Thoracic aorta (tissue), 2 donors: ENCODE measurements at regions not wholly inside any gene's neighbourhood (a gene's known extent, or its start where the extent isn't known, plus 50 kb on each side); places are given as distances from the start of the nearest gene placed in this dataset.

ENCODE experiments used
- ATAC-seq: fragments of 150-250 bp; one replicate; pipeline ENCODE4 v1.8.0; 2017; ENCODE audit warnings: low read depth; ENCODE audit not compliant: insufficient number of reproducible peaks, low FRiP score
- DNase-seq: peaks from one replicate; pipeline ENCODE4 v3.0.0-alpha.2; 2020; ENCODE audit warnings: low spot score
- H3K27ac ChIP-seq, 2 donors: fragments of 200-600 bp; sonication (generic); 1 replicate in 1 of 2; 2 replicates in 1 of 2; pipeline ENCODE4 v1.5.1; 2016; ENCODE audit warnings: mild to moderate bottlenecking in 2 of 2, moderate library complexity in 2 of 2
- H3K27me3 ChIP-seq: fragments of 200-600 bp; sonication (generic); replicated peaks from 2 replicates; pipeline ENCODE4 v1.6.0; 2016; ENCODE audit warnings: mild to moderate bottlenecking; ENCODE audit not compliant: insufficient read depth
- H3K36me3 ChIP-seq: fragments of 200-600 bp; sonication (generic); one replicate; pipeline ENCODE4 v1.5.1; 2016
- H3K4me1 ChIP-seq, 2 donors: fragments of 200-600 bp; sonication (generic); 1 replicate in 1 of 2; 2 replicates in 1 of 2; pipeline versions ENCODE4 v1.5.1 to v1.6.0; 2016; ENCODE audit warnings: low read depth in 2 of 2, mild to moderate bottlenecking in 1 of 2; ENCODE audit not compliant: control insufficient read depth in 1 of 2
- H3K4me3 ChIP-seq: fragments of 200-600 bp; sonication (generic); 2 replicates; pipeline ENCODE4 v1.5.1; 2016; ENCODE audit warnings: mild to moderate bottlenecking
- H3K9me3 ChIP-seq: fragments of 200-600 bp; sonication (generic); 2 replicates; pipeline ENCODE4 v1.5.1; 2016
- TF ChIP-seq, protein P1 (sequence below): fragments of 200-600 bp; sonication (generic); IDR thresholded peaks from one replicate; pipeline ENCODE4 v1.5.1; 2019; ENCODE audit warnings: antibody characterized with exemption

GRCh38 chr6:89023591-89024441 lies 56.7 kb upstream of the PNRC1 start:
- H3K27ac ChIP-seq = peak overlapping the region; percentile 74 to 75
- no peaks in the 10 kb centered on the region for H3K9me3 ChIP-seq
- TF ChIP-seq, protein P1, sequence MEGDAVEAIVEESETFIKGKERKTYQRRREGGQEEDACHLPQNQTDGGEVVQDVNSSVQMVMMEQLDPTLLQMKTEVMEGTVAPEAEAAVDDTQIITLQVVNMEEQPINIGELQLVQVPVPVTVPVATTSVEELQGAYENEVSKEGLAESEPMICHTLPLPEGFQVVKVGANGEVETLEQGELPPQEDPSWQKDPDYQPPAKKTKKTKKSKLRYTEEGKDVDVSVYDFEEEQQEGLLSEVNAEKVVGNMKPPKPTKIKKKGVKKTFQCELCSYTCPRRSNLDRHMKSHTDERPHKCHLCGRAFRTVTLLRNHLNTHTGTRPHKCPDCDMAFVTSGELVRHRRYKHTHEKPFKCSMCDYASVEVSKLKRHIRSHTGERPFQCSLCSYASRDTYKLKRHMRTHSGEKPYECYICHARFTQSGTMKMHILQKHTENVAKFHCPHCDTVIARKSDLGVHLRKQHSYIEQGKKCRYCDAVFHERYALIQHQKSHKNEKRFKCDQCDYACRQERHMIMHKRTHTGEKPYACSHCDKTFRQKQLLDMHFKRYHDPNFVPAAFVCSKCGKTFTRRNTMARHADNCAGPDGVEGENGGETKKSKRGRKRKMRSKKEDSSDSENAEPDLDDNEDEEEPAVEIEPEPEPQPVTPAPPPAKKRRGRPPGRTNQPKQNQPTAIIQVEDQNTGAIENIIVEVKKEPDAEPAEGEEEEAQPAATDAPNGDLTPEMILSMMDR = no peak
- ATAC-seq (peak; percentile 45), DNase-seq (no peak)
- no peak overlapping the region for H3K4me3 ChIP-seq
- peaks cover 28 to 43% of the 10 kb centered on the region in 2 donors for H3K4me1 ChIP-seq
- H3K36me3 ChIP-seq = no peaks in the 10 kb centered on the region
- no peaks in the 10 kb centered on the region for H3K27me3 ChIP-seq

GRCh38 chr6:89022798-89023197 lies 57.8 kb upstream of the PNRC1 start:
- H3K4me1 ChIP-seq = peaks cover 28 to 39% of the 10 kb centered on the region in 2 donors
- TF ChIP-seq, protein P1 = no peak
- DNase-seq (no peak), ATAC-seq (peak; percentile 34)
- H3K9me3 ChIP-seq = no peaks in the 10 kb centered on the region
- H3K36me3 ChIP-seq = no peaks in the 10 kb centered on the region
- peak overlapping the region; percentile 74 to 75 for H3K27ac ChIP-seq
- no peaks in the 10 kb centered on the region for H3K27me3 ChIP-seq
- no peak overlapping the region for H3K4me3 ChIP-seq

DNA sequence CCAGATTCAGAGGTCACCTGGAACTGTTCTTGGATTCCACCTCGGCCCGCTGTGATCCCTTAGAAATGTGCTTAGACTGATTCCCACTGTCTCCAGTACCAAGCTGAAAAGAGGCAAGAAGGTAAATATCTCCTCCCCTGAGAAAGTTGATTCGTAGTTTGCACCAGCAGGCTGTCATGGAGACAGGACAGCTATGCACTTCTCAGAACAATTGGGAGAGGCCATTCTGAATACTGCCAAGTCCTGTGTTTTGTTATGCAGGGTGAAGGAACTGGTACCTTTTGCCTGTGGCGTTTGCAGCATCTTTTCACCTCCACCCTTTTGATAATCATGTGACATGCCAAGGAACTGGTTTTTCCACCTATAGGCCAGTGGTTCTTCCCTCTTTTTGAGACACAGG lies 58.2 kb upstream of the RNGTT start:
- H3K27ac ChIP-seq = peak overlapping the region; percentile 49 to 62

DNA sequence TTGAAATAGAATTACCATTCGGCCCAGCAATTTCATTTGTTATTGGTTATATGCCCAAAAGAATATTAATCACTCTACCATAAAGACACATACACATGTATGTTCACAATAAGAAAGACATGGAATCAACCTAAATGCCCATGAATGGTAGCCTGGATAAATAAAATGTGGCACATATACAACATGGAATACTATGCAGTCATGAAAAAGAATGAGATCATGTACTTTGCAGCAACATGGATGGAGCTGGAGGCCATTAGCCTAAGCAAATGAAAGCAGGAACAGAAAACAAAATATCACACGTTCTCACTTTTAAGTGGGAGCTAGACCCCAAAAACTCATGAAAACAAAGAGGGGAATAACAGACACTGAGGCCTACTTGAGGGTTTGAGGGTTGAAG lies 52.6 kb upstream of the RNGTT start:
- TF ChIP-seq, protein P1 = no peak
- DNase-seq (no peak), ATAC-seq (no peak)
- Histone ChIP-seq H3K4me1 (no peaks in the 10 kb centered on the region), H3K9me3 (no peaks in the 10 kb centered on the region), H3K36me3 (no peaks in the 10 kb centered on the region), H3K27ac (no peak overlapping the region), H3K27me3 (no peaks in the 10 kb centered on the region), H3K4me3 (no peak overlapping the region)

More for the DNA sequence above, 58.2 kb upstream of the RNGTT start:
- H3K4me3 ChIP-seq = no peak overlapping the region
- TF ChIP-seq, protein P1 = no peak
- H3K9me3 ChIP-seq = no peaks in the 10 kb centered on the region
- ATAC-seq (no peak), DNase-seq (no peak)
- no peaks in the 10 kb centered on the region for H3K36me3 ChIP-seq
- H3K4me1 ChIP-seq = peaks cover 28 to 39% of the 10 kb centered on the region in 2 donors
- H3K27me3 ChIP-seq = no peaks in the 10 kb centered on the region

DNA sequence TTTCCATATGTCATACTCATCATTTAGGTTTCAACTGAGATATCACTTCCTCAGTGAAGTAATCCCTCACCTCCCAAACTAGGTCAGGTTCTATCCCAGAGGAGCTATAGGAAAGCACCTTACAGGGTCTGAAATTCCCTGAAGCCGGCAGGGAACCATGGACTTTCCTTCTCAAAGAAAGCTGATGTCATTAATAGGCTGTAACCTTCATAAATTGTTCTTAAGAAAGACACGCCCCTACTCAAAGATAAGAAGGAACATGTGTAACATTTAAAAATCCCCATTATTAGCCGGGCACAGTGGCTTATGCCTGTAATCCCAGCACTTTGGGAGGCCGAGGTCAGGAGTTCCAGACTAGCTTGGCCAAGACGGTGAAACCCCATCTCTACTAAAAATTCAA lies 50.0 kb upstream of the RNGTT start:
- ATAC-seq = no peak

More for the DNA sequence above, 50.0 kb upstream of the RNGTT start:
- Histone ChIP-seq H3K9me3 (no peaks in the 10 kb centered on the region), H3K4me3 (no peak overlapping the region), H3K4me1 (no peaks in the 10 kb centered on the region), H3K36me3 (no peaks in the 10 kb centered on the region), H3K27me3 (no peaks in the 10 kb centered on the region), H3K27ac (no peak overlapping the region)
- no peak for DNase-seq
- TF ChIP-seq, protein P1 = no peak
